Fibroblast of skin of left biceps (primary cell): ENCODE measurements at regions not wholly inside any gene's neighbourhood (a gene's known extent, or its start where the extent isn't known, plus 50 kb on each side); places are given as distances from the start of the nearest gene placed in this dataset.

Experiments
- DNase-seq, 2 experiments: peaks; one replicate each; pipeline ENCODE4 v3.0.0-alpha.2; 2013; ENCODE audit warnings: low read depth in 2 of 2

- no peak for DNase-seq
These were observed 563.5 kb upstream of the B3GALT2 start for GRCh38 chr1:193749868-193750267.

GRCh38 chr1:193747579-193747978, 561.2 kb upstream of the B3GALT2 start:
- DNase-seq: no peak

- no peak for DNase-seq
These were observed 554.8 kb upstream of the B3GALT2 start for GRCh38 chr1:193741228-193741627.

GRCh38 chr1:193740762-193741161, 554.3 kb upstream of the B3GALT2 start:
- no peak for DNase-seq

GRCh38 chr1:193736507-193736906, 550.1 kb upstream of the B3GALT2 start:
- DNase-seq: no peak

- DNase-seq: no peak
These were observed 547.3 kb upstream of the B3GALT2 start for GRCh38 chr1:193733674-193734073.

GRCh38 chr1:193730017-193730416, 543.6 kb upstream of the B3GALT2 start:
- DNase-seq: no peak

- DNase-seq: no peak
These were observed 543.0 kb upstream of the B3GALT2 start for GRCh38 chr1:193729429-193729828.

- no peak for DNase-seq
These were observed 541.4 kb upstream of the B3GALT2 start for GRCh38 chr1:193727850-193728249.

- DNase-seq: no peak
These were observed 540.3 kb upstream of the B3GALT2 start for GRCh38 chr1:193726722-193727121.

GRCh38 chr1:193712392-193712791, 526.0 kb upstream of the B3GALT2 start:
- no peak for DNase-seq

- no peak for DNase-seq
These were observed 523.2 kb upstream of the B3GALT2 start for GRCh38 chr1:193709607-193710006.

- no peak for DNase-seq
These were observed 521.0 kb upstream of the B3GALT2 start for GRCh38 chr1:193707271-193708021.

GRCh38 chr1:193706766-193707165, 520.4 kb upstream of the B3GALT2 start:
- no peak for DNase-seq

- no peak for DNase-seq
These were observed 519.2 kb upstream of the B3GALT2 start for GRCh38 chr1:193705554-193705981.

- no peak for DNase-seq
These were observed 517.2 kb upstream of the B3GALT2 start for GRCh38 chr1:193703655-193704054.

GRCh38 chr1:193703121-193703520, 516.7 kb upstream of the B3GALT2 start:
- no peak for DNase-seq

- DNase-seq: no peak
These were observed 515.3 kb upstream of the B3GALT2 start for GRCh38 chr1:193701759-193702158.

GRCh38 chr1:193700710-193701355, 514.4 kb upstream of the B3GALT2 start:
- DNase-seq: peak; percentile 19 to 37

GRCh38 chr1:193699261-193699660, 512.8 kb upstream of the B3GALT2 start:
- DNase-seq: no peak

- DNase-seq: no peak
These were observed 511.4 kb upstream of the B3GALT2 start for GRCh38 chr1:193697776-193698175.

- DNase-seq: no peak
These were observed 510.8 kb upstream of the B3GALT2 start for GRCh38 chr1:193697115-193697762.

GRCh38 chr1:193694741-193695140, 508.3 kb upstream of the B3GALT2 start:
- DNase-seq: no peak
